PC-3 (cell line): ENCODE measurements at regions not wholly inside any gene's neighbourhood (a gene's known extent, or its start where the extent isn't known, plus 50 kb on each side); places are given as distances from the start of the nearest gene placed in this dataset.

Experiments used
- EZH2 ChIP-seq: fragments of 300-600 bp; sonication (generic); IDR thresholded peaks from one replicate; pipeline ENCODE4 v1.6.1; 2017; ENCODE audit warnings: antibody characterized with exemption, mild to moderate bottlenecking, low read length; ENCODE audit not compliant: unreplicated experiment
- EZH2phosphoT487 ChIP-seq: fragments of 300-600 bp; sonication (generic); IDR thresholded peaks from 2 replicates; pipeline ENCODE4 v1.6.1; 2018; ENCODE audit warnings: mild to moderate bottlenecking, antibody characterized with exemption, low read length, borderline replicate concordance
- TF ChIP-seq, protein P1 (sequence below): fragments of 300-600 bp; sonication (generic); conservative IDR thresholded peaks from 2 replicates; pipeline ENCODE4 v1.5.1; 2017; ENCODE audit warnings: antibody characterized with exemption, low read depth, mild to moderate bottlenecking, low read length

DNA sequence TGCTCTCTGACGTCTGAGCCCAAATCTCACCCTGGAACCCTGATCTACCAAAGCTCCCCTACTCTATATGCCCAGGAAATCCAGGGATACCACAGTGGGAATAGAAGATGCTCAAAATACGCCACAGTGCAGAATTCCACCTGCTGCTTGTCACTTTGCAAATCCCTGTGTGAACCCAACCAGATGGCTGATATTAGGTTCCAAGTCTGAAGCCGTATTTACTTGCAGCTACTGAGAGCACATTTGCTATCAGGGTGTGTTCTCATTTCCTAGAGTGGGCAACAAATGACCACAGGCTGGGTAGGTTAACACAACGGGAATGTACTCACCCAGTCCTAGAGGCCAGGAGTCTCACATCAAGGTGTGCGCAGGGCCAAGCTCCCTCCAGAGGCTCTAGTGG, 126.8 kb downstream of the MXRA5 start:
- TF ChIP-seq, protein P1, sequence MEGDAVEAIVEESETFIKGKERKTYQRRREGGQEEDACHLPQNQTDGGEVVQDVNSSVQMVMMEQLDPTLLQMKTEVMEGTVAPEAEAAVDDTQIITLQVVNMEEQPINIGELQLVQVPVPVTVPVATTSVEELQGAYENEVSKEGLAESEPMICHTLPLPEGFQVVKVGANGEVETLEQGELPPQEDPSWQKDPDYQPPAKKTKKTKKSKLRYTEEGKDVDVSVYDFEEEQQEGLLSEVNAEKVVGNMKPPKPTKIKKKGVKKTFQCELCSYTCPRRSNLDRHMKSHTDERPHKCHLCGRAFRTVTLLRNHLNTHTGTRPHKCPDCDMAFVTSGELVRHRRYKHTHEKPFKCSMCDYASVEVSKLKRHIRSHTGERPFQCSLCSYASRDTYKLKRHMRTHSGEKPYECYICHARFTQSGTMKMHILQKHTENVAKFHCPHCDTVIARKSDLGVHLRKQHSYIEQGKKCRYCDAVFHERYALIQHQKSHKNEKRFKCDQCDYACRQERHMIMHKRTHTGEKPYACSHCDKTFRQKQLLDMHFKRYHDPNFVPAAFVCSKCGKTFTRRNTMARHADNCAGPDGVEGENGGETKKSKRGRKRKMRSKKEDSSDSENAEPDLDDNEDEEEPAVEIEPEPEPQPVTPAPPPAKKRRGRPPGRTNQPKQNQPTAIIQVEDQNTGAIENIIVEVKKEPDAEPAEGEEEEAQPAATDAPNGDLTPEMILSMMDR: no peak
- TF ChIP-seq EZH2: no peak
- no peak for TF ChIP-seq EZH2phosphoT487
